CD14-positive monocyte (primary cell): ENCODE measurements at regions not wholly inside any gene's neighbourhood (a gene's known extent, or its start where the extent isn't known, plus 50 kb on each side); places are given as distances from the start of the nearest gene placed in this dataset.

Experiments used
- DNase-seq, 3 donors: peaks; one replicate each; pipeline ENCODE4 v3.0.0-alpha.2; 2011 to 2022
- H2AFZ ChIP-seq: 2 replicates; pipeline ENCODE4 v1.6.0; 2012; ENCODE audit warnings: mild to moderate bottlenecking, low read depth, low read length, inconsistent platforms; ENCODE audit not compliant: insufficient read depth, poor library complexity, severe bottlenecking
- H3K27ac ChIP-seq, 2 donors: 1 replicate in 1 of 2; 2 replicates in 1 of 2; pipeline ENCODE4 v1.5.1; 2012 to 2013; ENCODE audit warnings: low read length in 2 of 2, control low read depth in 1 of 2, inconsistent platforms in 1 of 2, low read depth in 1 of 2, mild to moderate bottlenecking in 1 of 2
- H3K27me3 ChIP-seq, 2 donors: one replicate each; pipeline versions ENCODE4 v1.6.0 to v1.6.1; 2011 to 2013; ENCODE audit warnings: low read length in 2 of 2; ENCODE audit not compliant: control insufficient read depth in 2 of 2, insufficient read depth in 2 of 2
- H3K36me3 ChIP-seq, 2 donors: replicated peaks in 1 of 2; 1 replicate in 1 of 2; 2 replicates in 1 of 2; pipeline versions ENCODE4 v1.5.1 to v1.6.1; 2012 to 2013; ENCODE audit warnings: low read length in 2 of 2, control low read depth in 1 of 2, inconsistent platforms in 1 of 2, mild to moderate bottlenecking in 1 of 2; ENCODE audit not compliant: insufficient read depth in 2 of 2, control insufficient read depth in 1 of 2
- H3K4me1 ChIP-seq, 2 donors: 1 replicate in 1 of 2; 2 replicates in 1 of 2; pipeline versions ENCODE4 v1.5.1 to v1.6.1; 2012 to 2013; ENCODE audit warnings: low read length in 2 of 2, control low read depth in 1 of 2, inconsistent platforms in 1 of 2, mild to moderate bottlenecking in 1 of 2, moderate library complexity in 1 of 2; ENCODE audit not compliant: insufficient read depth in 2 of 2, control insufficient read depth in 1 of 2
- H3K4me2 ChIP-seq: replicated peaks from 2 replicates; pipeline ENCODE3; 2012; ENCODE audit warnings: low read length, moderate library complexity, mild to moderate bottlenecking; ENCODE audit not compliant: poor library complexity, severe bottlenecking; ENCODE audit errors: extremely low read depth
- H3K4me3 ChIP-seq, 3 experiments: fragments of 200-600 bp in 1 of 3; sonication (generic) in 1 of 3; replicated peaks in 1 of 3; 1 replicate in 2 of 3; 2 replicates in 1 of 3; pipeline ENCODE4 v1.5.1; 2011 to 2013; ENCODE audit warnings: low read length in 3 of 3, mild to moderate bottlenecking in 3 of 3, control low read depth in 2 of 3, low read depth in 2 of 3, inconsistent platforms in 1 of 3, moderate library complexity in 1 of 3
- H3K79me2 ChIP-seq: 2 replicates; pipeline ENCODE4 v1.6.0; 2012; ENCODE audit warnings: mild to moderate bottlenecking, control low read depth, inconsistent platforms, low read length, moderate library complexity; ENCODE audit not compliant: insufficient read depth
- H3K9ac ChIP-seq: 2 replicates; pipeline ENCODE4 v1.6.0; 2017; ENCODE audit warnings: low read length, mild to moderate bottlenecking; ENCODE audit not compliant: insufficient read depth, poor library complexity, severe bottlenecking
- H3K9me3 ChIP-seq, 2 donors: replicated peaks in 1 of 2; 1 replicate in 1 of 2; 2 replicates in 1 of 2; pipeline versions ENCODE4 v1.5.1 to v1.6.1; 2012 to 2013; ENCODE audit warnings: low read length in 2 of 2, control low read depth in 1 of 2; ENCODE audit not compliant: control insufficient read depth in 1 of 2, insufficient read depth in 1 of 2
- H4K20me1 ChIP-seq: 2 replicates; pipeline ENCODE4 v1.6.0; 2012; ENCODE audit warnings: mild to moderate bottlenecking, low read length, control low read depth, moderate library complexity; ENCODE audit not compliant: insufficient read depth
- H3K27ac Mint-ChIP-seq, 7 donors: one replicate each; pipeline ENCODE4 v1.8.0; 2020; ENCODE audit warnings: mild to moderate bottlenecking in 7 of 7, mixed read lengths in 7 of 7, moderate library complexity in 6 of 7, inconsistent platforms in 2 of 7
- H3K27me3 Mint-ChIP-seq, 3 donors: one replicate each; pipeline ENCODE4 v1.8.0; 2021 to 2022; ENCODE audit warnings: low read depth in 3 of 3, mild to moderate bottlenecking in 3 of 3, mixed read lengths in 3 of 3, moderate library complexity in 3 of 3, inconsistent platforms in 1 of 3
- H3K36me3 Mint-ChIP-seq, 2 donors: one replicate each; pipeline ENCODE4 v1.8.0; 2020; ENCODE audit warnings: mixed read lengths in 2 of 2, inconsistent platforms in 1 of 2, mild to moderate bottlenecking in 1 of 2
- H3K4me1 Mint-ChIP-seq: one replicate; pipeline ENCODE4 v1.8.0; 2020; ENCODE audit warnings: mild to moderate bottlenecking, mixed read lengths
- H3K4me3 Mint-ChIP-seq, 2 donors: one replicate each; pipeline ENCODE4 v1.8.0; 2020; ENCODE audit warnings: mild to moderate bottlenecking in 2 of 2, mixed read lengths in 2 of 2, moderate library complexity in 1 of 2
- H3K9me3 Mint-ChIP-seq, 7 donors: one replicate each; pipeline ENCODE4 v1.8.0; 2020 to 2022; ENCODE audit warnings: mixed read lengths in 7 of 7, mild to moderate bottlenecking in 6 of 7, moderate library complexity in 6 of 7, inconsistent platforms in 2 of 7
- CTCF ChIP-seq: fragments of 200-600 bp; IDR thresholded peaks from one replicate; pipeline ENCODE4 v1.8.0; 2022; ENCODE audit warnings: antibody characterized with exemption, mild to moderate bottlenecking
- WGBS: methylation state at CpG from one replicate; pipeline ENCODE4 v1.1.5; 2013; ENCODE audit warnings: missing lambda C conversion rate; ENCODE audit not compliant: insufficient coverage; 5-methylcytosine and 5-hydroxymethylcytosine counted together
- intact Hi-C, 2 donors: fragments of 100-400 bp; cut with micrococcal nuclease; formaldehyde crosslinking; loops; one replicate each; pipeline versions ENCODE4 v1.15.0 to v1.15.1; 2023

DNA sequence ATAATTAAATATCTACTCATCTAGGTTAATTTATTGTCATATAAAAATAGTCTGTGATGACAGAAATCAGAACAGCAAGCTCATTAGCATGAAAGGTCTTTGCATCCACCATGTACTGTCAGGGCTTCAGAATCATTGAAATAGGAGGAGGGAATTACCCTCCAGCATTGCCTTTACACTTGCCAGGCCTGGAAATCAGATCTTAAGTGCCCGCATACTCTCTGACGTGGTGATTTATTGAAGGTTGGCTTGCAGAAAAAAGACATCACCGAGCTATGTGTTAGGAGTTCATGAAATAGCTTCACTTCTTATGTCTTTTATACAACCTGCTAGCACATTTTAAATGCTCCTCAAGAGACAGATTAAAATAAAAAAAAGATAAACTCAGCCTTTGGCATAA lies 661.7 kb upstream of the SLITRK1 start:
- TF ChIP-seq CTCF = no peak
- Histone ChIP-seq H3K4me2 (no peak overlapping the region), H3K4me1 (no peaks in the 10 kb centered on the region), H3K79me2 (no peaks in the 10 kb centered on the region), H3K36me3 (no peaks in the 10 kb centered on the region), H3K9me3 (peaks cover 0 to 7% of the 10 kb centered on the region in 2 donors), H3K27ac (no peak overlapping the region), H4K20me1 (no peaks in the 10 kb centered on the region), H3K27me3 (no peaks in the 10 kb centered on the region), H3K9ac (no peak overlapping the region), H3K4me3 (no peak overlapping the region), H2AFZ (no peak overlapping the region)
- WGBS = no CpG with 5 or more reads among the region's 3 CpGs
- H3K9me3 Mint-ChIP-seq = peaks cover 0 to 6% (median 3%) of the 10 kb centered on the region in 7 donors
- H3K4me1 Mint-ChIP-seq = no peaks in the 10 kb centered on the region
- no peaks in the 10 kb centered on the region for H3K36me3 Mint-ChIP-seq
- DNase-seq = no peak
- no peak overlapping the region for H3K27ac Mint-ChIP-seq
- H3K4me3 Mint-ChIP-seq = no peak overlapping the region
- H3K27me3 Mint-ChIP-seq = no peaks in the 10 kb centered on the region
- intact Hi-C loops = no loop called here

GRCh38 chr13:84542348-84542747 lies 660.1 kb upstream of the SLITRK1 start:
- intact Hi-C loops = no loop called here
- no peak for TF ChIP-seq CTCF
- H3K4me3 Mint-ChIP-seq = no peak overlapping the region
- H2AFZ ChIP-seq = no peak overlapping the region
- no peaks in the 10 kb centered on the region for H3K79me2 ChIP-seq
- no peak overlapping the region for H3K4me2 ChIP-seq
- H4K20me1 ChIP-seq = no peaks in the 10 kb centered on the region
- no peaks in the 10 kb centered on the region for H3K27me3 ChIP-seq
- no peak overlapping the region for H3K9ac ChIP-seq
- no CpG with 5 or more reads among the region's 1 CpG for WGBS
- H3K4me1 Mint-ChIP-seq = no peaks in the 10 kb centered on the region
- H3K9me3 ChIP-seq = peaks cover 0 to 7% of the 10 kb centered on the region in 2 donors
- H3K27me3 Mint-ChIP-seq = no peaks in the 10 kb centered on the region
- no peak overlapping the region for H3K27ac ChIP-seq
- H3K27ac Mint-ChIP-seq = no peak overlapping the region
- no peaks in the 10 kb centered on the region for H3K36me3 ChIP-seq
- DNase-seq = no peak
- H3K36me3 Mint-ChIP-seq = no peaks in the 10 kb centered on the region
- no peak overlapping the region for H3K4me3 ChIP-seq
- peaks cover 0 to 6% (median 3%) of the 10 kb centered on the region in 7 donors for H3K9me3 Mint-ChIP-seq
- no peaks in the 10 kb centered on the region for H3K4me1 ChIP-seq
